ENCODE measurements at regions not wholly inside any gene's neighbourhood (a gene's known extent, or its start where the extent isn't known, plus 50 kb on each side); places are given as distances from the start of the nearest gene placed in this dataset.

DNA sequence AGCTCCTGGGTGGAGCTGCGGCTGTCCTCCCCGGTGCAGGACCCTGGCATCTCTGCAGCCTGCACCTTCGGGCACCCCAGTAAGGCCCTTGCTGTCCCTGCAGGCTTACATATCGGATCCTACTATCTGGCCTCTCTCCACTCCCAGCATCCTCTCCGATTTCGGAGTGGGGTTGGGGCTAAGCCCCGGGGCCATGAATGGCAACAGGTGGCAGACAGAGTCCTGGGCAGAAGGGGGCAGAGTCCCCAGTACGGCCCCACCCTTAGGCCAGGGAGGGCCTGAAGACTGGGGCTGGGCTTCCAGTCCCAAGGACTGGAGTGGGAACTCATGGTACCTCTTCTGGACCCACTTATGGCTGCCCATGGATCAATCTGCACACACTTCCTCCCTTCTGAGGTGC, 180.4 kb upstream of the MC4R start:
- DNase-seq (ENCODE audit: extremely low read depth, low read depth), result no peak

DNA sequence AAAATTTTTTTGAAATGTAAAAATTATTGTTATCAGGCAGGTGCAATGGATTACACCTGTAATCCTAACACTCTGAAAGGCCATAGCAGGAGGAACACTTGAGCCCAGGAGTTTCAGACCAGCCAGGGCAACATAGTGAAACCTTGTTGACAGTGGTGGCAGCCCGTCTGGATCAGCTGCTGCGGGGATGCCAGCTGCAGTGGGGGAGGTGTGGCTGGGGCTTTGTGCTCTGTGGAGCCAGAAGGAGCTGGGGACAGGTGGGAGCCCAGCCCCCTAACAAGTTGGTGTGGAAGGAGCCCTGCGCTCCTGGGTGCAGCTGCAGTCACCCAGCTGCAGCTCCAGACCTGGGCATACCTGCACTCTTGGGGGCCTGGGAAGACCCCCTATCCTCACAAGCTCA, 182.4 kb upstream of the MC4R start:
- DNase-seq (ENCODE audit: extremely low read depth, low read depth), result no peak

DNA sequence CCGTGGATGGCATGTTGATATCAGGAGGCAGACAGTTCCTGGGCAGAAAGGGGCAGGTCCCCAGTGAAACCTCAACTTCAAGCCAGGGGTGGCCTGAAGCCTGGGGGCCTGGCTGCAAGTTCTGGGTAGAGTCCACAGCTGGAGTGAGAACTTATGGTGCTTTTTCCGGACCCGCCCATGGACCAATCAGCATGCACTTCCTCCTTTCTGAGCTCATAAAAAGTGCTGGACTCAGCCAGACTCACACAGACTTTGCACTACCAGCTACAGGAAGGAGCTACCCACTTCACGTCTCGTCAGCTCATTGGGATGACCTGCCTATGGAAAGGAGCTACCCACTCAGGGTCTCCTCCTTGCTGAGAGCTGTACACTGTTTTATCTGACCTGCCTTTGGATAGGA, 183.1 kb upstream of the MC4R start:
- DNase-seq (ENCODE audit: extremely low read depth, low read depth), result no peak

DNA sequence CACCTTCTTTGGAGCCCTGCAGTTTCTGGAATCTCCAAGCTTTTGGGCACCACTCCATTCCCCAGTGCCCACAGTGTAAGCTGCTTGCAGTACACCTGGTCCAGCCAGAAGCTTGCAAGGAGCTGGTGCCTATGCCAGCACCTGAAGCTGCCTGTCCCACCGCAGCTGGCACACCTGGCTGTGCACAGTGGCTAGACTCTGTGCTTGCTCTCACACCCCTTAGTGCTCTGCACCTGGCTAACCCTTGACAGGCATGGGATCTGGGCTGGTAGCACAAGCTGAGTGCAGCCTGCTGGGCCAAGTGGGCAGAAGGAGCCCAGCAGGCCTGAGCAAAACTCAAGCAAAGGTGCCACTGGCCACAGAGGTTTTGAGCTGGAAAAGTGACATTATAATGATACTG, 183.8 kb upstream of the MC4R start:
- no peak for DNase-seq (ENCODE audit: extremely low read depth, low read depth)

DNA sequence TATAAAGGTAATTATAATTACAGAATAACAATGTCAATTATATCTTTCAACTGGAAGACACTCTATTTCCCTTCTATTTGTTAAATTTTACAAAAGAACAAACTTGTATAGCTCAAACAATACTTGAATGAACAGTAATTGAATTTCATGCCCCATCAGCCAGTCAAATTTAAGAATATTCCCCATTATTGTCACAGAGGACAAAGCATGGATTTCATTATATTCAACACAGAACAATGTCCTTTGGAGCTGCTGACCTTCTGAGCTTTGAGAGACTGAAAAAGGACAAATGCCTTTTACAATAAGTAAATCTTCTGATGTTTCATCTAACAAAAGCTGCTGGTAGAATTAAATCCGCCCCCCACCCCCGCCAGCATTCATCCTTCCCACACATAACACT, 187.5 kb upstream of the MC4R start:
- no peak for DNase-seq (ENCODE audit: extremely low read depth, low read depth)

DNA sequence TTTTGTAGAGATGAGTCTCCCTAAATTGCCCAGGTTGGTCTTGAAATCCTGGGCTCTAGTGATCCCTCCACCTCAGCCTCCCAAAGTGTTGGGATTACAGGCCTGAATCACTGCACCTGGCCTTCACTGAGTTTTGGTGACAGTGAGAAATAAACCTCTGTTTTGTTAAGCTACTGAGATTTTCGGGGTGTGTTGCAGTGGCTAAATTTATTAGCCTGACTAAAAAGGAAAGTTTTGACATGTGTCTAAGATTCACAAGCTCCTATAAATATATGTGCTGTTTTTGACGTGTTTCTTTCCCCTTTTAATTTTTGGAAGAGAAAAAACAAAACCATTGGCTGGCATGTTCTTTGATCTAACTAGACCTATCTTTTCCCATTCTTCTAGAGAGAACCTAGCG, 190.5 kb upstream of the MC4R start:
- no peak for DNase-seq (ENCODE audit: extremely low read depth, low read depth)

DNA sequence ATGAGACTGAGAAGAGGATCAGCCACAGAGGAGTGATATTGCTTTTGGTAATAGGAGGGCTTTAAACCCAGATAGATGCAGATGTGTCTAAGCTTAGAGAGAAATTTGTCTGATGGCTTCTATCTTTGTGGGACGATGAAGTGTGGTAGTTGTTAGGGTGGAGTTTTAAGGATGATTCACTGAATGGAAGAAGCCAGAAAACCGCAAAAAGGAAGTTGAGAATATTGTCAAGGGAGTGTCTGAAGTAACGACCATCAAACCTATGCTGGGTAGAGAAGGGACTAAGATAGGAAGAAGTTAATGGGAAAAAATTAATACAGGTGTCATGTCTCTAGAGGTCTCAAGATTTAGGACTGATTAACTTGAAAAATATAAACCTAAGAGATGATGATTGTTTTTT, 195.6 kb upstream of the MC4R start:
- no peak for DNase-seq (ENCODE audit: extremely low read depth, low read depth)

DNA sequence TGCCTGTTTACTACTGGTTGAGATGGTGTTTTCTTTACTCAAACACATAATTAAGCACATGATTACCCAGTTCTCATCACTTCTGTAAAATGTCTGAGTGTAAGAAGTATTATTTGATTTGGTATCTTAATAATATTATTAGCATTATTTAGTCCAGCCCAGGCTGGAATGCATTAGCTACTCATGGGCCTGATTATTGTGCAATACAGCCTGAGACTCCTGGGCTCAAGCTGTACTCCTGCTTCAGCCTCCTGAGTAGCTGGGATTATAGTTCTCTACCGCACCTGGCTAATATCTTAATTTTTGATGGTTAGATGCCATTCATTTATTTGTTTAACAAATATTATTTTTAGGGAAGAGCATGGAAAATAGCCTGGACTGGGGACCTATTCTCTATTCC, 197.6 kb upstream of the MC4R start:
- no peak for DNase-seq (ENCODE audit: extremely low read depth, low read depth)

DNA sequence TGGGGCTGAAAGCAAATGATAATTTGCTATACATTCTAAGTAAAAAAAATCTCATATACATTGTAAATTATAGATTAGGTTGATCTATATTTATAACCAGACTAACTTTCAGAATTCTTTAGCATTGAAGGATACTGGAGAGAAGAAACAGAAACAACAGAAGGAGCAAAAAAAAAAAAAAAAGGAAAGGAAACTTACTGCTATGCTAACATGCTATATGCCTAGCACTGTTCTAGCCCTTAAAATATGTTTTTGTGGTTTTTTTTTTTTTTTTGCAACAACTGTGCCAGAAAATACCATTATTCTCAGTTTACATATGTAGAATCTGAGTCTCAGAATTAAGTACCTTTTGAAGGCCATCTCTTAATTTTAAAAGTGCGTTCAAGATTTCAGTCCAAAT, 204.9 kb upstream of the MC4R start:
- no peak for DNase-seq (ENCODE audit: extremely low read depth, low read depth)

DNA sequence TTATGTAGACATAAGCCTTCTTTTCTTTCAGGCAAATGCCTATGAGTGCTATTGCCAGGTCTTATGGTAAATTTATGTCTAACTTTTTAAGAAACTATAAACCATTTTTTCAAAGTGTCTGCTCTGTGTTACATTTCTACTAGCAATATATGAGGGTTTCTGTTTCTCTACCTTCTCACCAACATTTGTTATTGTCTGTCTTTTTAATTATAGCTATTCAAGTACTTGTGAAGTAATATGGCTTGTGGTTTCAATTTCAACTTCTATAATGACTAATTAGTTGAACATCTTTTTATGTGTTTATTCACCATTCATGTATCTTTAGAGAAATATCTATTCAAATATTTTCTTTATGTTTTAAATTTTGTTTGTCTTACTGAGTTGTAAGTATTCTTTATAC, 213.1 kb upstream of the MC4R start:
- DNase-seq (ENCODE audit: extremely low read depth, low read depth), result no peak

DNA sequence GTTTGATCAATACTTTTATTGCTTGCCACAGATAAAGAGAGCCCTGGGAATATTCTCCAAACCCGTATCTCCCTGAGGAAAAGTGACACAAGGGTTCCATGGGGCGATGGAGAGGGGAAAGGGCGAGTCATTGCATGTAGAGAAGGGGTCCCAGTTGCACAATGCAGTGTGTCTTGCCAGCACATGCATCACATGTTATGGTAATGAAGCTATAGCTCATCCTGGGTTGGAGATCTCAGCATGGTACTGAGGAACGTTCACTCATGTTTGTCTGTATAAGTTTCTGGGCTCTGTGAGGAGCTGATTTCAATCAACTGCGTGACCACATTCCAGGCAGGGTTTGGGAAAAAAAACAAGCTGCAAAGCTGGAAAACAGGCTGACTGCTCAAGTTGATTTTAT, 220.7 kb upstream of the MC4R start:
- no peak for DNase-seq (ENCODE audit: extremely low read depth, low read depth)

DNA sequence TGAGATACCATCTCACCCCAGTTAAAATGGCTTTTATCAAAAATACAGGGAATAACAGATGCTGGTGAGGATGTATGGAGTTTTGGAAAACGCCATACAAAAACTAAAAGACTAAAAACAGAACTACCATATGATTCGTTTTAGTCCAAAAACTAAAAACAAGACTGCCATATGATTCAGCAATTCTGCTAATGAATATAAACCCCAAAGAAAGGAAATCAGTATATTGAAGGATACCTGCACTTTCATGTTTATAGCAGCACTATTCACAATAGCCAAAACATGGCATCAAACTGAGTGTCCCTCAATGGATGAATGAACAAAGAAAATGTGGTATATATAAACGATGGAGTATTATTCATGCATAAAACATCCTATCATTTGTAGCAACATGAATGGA, 224.4 kb upstream of the MC4R start:
- no peak for DNase-seq (ENCODE audit: extremely low read depth, low read depth)

DNA sequence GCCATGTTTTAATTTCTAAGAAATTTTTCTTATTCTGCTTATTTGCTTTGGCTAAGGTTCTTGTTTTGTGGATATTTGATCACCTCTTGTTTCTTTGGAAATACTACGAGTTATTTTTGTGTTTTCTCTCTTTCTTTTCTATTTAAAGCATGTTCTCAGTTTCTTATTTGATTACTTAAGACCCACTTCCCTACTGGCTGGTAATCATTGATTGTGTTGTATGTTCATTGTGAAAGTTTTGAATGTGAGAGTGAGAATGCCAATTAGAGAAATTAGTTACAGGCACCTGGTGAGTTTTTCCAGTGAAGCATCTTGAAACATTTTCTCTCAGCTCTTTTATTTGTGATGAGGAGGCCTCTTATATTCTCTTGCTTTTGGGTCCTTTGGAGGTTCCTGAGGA, 226.7 kb upstream of the MC4R start:
- no peak for DNase-seq (ENCODE audit: extremely low read depth, low read depth)

DNA sequence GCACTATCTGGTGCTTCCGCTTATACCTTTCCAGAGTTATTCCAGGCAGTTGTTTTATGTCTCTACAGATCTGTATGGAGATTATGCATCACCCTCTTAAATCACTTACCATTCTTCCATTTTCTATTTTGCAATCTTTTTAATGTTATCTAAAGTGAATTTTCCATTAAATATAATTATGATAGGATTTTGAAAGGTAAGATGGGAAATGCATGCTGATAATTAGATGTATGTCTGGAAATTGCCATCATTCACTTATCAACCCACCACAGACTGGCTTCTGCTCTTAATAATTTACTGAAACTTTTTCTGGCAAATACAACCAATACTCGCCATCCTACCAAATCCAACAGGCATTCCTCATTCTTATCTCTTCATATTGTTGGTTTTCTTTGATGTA, 227.4 kb upstream of the MC4R start:
- DNase-seq (ENCODE audit: extremely low read depth, low read depth), result no peak

DNA sequence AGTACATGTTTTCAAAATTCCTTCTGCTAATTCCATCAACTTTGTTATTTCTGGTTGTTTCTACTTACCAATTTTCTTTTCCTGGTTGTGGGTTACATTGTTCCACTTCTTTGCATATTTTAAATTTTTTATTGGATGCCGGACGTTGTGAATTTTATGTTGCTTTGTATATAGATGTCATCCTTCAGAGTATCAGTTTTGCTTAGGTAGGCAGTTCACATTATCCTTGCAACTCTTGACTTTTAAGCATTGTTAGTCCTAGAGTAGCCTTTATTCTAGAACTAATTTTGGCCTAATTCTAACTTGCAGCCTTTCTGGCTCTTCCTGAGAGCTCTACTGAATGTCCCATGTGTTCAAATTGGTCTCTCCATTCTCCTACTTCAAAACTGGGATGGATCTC, 228.7 kb upstream of the MC4R start:
- DNase-seq (ENCODE audit: extremely low read depth, low read depth), result no peak

DNA sequence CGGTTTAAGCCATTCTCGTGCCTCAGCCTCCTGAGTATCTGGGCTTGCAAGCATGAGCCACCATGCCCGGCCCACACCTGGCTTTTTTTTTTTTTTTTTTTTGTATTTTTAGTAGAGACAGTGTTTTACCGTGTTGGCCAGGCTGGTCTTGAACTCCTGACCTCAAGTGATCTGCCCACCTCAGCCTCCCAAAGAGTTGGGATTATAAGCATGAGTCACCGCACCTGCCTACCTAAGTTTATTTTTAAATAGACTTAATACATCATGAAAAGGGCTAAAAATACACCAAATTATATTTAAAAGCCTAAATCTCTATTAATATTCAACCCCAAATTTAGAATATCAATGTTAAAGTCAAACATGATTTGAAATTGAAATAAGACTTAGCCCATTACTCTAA, 250.8 kb upstream of the MC4R start:
- no peak for DNase-seq (ENCODE audit: extremely low read depth, low read depth)

DNA sequence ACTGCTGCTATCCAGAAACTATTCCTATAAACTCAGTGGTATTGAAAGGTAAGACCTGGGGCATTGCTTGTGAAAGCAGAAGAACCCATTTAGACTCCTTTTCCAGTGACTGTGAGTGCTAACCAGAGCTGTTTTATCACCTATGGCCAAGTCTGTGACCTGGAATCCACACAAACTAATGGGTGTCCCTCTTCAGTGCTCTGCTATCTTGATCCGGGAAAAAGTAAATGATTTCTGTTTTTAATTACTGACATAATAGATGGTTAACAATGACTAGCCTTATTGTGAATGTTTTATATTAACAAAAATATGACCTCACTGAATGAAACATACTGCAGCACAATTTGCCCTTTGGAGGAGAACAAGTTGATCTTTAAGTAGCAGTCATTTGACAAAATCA, 251.6 kb upstream of the MC4R start:
- DNase-seq (ENCODE audit: extremely low read depth, low read depth), result no peak

DNA sequence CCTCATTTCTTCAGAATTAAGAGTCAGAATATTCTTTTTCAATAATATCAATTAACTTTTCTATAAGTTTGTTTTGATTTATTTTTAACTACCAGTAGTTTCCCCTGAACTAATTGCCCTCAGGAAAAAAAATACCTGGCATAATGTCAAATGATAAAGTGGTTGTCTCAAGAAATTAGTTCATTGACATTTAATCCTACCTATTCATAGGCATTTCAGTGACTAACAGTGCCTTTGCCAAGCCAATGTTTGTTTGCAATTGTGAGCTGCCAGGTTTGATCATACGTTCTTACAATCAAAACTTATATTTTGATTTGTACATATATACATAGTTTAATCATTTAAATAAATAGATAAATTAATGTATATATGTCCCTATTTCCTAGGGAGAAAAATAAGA, 267.3 kb upstream of the MC4R start:
- DNase-seq (ENCODE audit: extremely low read depth, low read depth), result no peak

DNA sequence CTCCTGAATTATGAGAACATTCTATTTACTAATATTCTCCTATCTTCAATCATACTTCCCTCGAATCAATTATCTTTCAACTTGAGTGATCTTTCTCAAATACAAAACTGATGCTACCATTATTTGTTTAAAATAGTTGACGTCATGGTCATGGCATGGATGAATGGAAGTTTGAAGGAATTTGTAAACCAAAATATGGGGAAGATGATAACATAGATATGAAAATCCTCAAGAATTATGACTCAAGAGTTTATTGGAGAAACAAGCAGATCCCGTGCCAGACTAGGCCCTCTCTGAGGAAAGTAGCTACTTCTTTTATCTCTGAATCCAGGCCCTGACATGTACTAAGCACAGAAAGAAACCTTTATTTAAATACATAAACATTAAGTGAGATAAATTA, 270.4 kb upstream of the MC4R start:
- no peak for DNase-seq (ENCODE audit: extremely low read depth, low read depth)

DNA sequence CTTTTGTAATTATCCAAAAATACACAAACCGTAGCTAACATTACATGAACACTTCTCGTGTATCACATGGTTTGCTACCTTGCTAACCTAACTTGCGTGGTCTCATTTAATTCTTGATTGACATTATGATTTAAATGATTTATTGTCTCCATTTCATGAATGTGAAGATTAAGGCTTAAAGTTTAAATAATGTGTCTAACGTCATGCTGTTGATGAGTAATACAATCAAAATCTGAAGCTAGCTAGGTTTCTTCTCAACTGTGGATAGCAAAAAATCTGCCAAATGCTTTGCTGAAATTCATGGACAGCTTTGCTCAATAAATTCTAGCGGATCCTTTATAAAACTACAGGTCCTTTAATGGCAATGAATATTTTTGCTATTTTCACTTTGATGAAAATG, 274.1 kb upstream of the MC4R start:
- no peak for DNase-seq (ENCODE audit: extremely low read depth, low read depth)

DNA sequence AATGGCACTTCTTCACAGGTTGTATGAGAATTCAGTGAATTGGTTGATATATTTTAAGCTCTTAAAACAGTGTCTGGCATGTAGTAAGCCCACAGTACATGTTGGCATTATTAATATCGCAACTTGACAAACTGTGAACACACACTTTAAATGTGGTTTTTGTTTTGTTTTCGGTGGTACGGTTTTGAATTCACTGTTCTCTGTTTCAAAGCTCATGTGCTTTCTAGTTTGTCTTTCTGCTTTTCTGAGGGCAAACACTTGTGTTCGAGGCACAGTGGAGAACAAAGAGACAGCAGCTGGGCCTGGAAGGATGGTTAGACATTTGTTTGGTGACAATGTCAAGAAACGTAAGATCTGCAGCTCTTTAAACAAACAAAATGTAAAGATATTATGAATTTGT, 276.5 kb upstream of the MC4R start:
- DNase-seq (ENCODE audit: extremely low read depth, low read depth), result no peak

DNA sequence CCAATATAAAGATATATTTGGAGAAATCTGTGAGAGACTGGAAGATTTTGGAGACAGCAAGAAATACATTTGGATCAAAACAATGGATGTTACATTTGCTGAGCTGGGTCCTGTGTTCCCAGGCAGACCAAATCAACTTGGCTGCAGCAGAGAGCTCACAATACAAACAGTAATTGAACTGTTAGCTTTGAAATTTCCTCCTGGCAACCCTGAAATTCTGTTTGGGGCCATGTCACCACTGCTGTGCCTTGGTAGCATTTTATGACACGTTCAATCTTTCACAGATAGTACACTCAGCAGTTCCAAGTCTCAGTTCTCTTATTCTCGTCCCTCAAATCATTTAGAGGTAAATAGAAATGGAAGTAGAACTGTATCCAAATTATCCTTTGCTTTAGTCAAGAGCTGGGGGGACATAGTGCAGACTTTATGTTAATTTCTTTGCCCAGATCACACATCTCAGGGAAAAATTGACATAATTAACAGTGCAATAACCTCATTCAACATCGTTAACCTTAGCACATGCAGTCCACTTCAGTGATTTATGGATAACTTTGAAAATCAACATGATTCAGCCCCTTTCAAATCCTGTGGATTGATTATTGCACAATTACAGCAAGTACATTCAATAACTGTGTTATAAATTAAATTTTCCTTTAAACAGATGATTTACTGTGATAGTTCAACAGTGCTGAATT, 277.4 kb upstream of the MC4R start:
- no peak for DNase-seq (ENCODE audit: extremely low read depth, low read depth)

DNA sequence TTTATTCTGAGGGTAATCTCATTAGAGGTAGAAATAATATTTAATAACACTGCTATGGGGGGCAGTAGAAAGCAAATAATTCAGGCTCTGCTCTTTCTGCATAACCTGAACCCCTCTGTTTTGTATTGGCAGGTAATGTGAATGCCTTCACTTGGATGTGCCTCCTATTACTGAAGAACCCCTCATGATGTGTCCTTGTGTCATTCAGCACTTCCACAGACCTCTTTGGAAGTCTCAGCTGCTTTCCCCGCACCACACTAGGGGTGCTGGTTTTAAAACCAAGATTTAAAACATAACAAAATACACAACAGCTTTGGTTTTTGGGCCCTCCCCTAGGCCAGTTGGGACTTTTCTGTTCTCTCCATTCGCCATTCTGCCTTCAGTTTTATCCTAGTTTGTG, 281.7 kb upstream of the MC4R start:
- no peak for DNase-seq (ENCODE audit: extremely low read depth, low read depth)

DNA sequence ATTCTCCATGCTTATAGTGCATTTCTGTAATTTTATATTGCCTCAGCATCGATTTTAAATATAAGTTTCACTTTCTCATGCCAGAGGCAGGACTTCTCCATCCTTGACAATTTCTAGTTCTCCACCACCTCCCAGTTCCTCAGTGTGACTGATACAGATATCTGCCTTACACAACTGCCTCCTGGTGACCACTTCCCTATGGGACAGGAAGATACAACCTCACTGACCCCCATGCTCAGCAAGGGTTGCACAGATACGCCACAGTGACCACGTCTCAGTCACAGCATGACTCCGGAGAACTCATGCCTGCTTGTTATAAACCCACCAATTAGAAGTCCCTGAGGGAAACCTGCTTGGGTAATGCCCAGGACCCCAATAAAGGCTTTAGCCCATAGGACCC, 284.0 kb upstream of the MC4R start:
- no peak for DNase-seq (ENCODE audit: extremely low read depth, low read depth)

All from NCI-H460 (cell line).